ENCODE measurements at regions not wholly inside any gene's neighbourhood (a gene's known extent, or its start where the extent isn't known, plus 50 kb on each side); places are given as distances from the start of the nearest gene placed in this dataset.

- peaks cover 4 to 8% (median 6%) of the 10 kb centered on the region in 3 donors for H3K27me3 Mint-ChIP-seq (ENCODE audit: low read depth in 3 of 3)
- H3K36me3 Mint-ChIP-seq, result no peaks in the 10 kb centered on the region
- H3K9me3 Mint-ChIP-seq, result peaks cover 0 to 10% (median 5%) of the 10 kb centered on the region in 7 donors
- no peak for DNase-seq
- no peak for TF ChIP-seq CTCF (IDR thresholded peaks at IDR 0.05)
- 100% methylated on average over 1 of the region's 1 CpG for WGBS (ENCODE audit: insufficient coverage)
- Histone ChIP-seq H3K4me2 (replicated peaks; ENCODE audit: extremely low read depth, low read length, poor library complexity, severe bottlenecking) (no peak overlapping the region), H3K79me2 (ENCODE audit: insufficient read depth, low read length) (no peaks in the 10 kb centered on the region), H3K9ac (ENCODE audit: insufficient read depth, low read length, poor library complexity, severe bottlenecking) (no peak overlapping the region), H3K9me3 (replicated peaks in 1 of 2; ENCODE audit: control insufficient read depth in 1 of 2, insufficient read depth in 1 of 2, low read length in 2 of 2) (no peaks in the 10 kb centered on the region), H3K27me3 (ENCODE audit: control insufficient read depth in 2 of 2, insufficient read depth in 2 of 2, low read length in 2 of 2) (no peaks in the 10 kb centered on the region), H3K4me1 (ENCODE audit: control insufficient read depth in 1 of 2, insufficient read depth in 2 of 2, low read length in 2 of 2) (no peaks in the 10 kb centered on the region), H2AFZ (ENCODE audit: insufficient read depth, low read depth, low read length, poor library complexity, severe bottlenecking) (no peak overlapping the region), H3K36me3 (replicated peaks in 1 of 2; ENCODE audit: control insufficient read depth in 1 of 2, insufficient read depth in 2 of 2, low read length in 2 of 2) (no peaks in the 10 kb centered on the region), H3K4me3 (replicated peaks in 1 of 3; ENCODE audit: low read depth in 2 of 3, low read length in 3 of 3) (no peak overlapping the region), H3K27ac (ENCODE audit: low read depth in 1 of 2, low read length in 2 of 2) (no peak overlapping the region), H4K20me1 (ENCODE audit: insufficient read depth, low read length) (no peaks in the 10 kb centered on the region)
- no peaks in the 10 kb centered on the region for H3K4me1 Mint-ChIP-seq
- H3K4me3 Mint-ChIP-seq, result no peak overlapping the region
- intact Hi-C loops (cut with micrococcal nuclease), result no loop called here
- H3K27ac Mint-ChIP-seq, result no peak overlapping the region
These were observed 472.9 kb downstream of the PREX1 start for GRCh38 chr20:48354903-48355302.

GRCh38 chr20:48354320-48354876, 473.4 kb downstream of the PREX1 start:
- intact Hi-C loops (cut with micrococcal nuclease), result no loop called here
- no peak overlapping the region for H3K4me3 Mint-ChIP-seq
- Histone ChIP-seq H3K4me3 (replicated peaks in 1 of 3; ENCODE audit: low read depth in 2 of 3, low read length in 3 of 3) (no peak overlapping the region), H4K20me1 (ENCODE audit: insufficient read depth, low read length) (no peaks in the 10 kb centered on the region), H3K79me2 (ENCODE audit: insufficient read depth, low read length) (no peaks in the 10 kb centered on the region), H2AFZ (ENCODE audit: insufficient read depth, low read depth, low read length, poor library complexity, severe bottlenecking) (no peak overlapping the region), H3K36me3 (replicated peaks in 1 of 2; ENCODE audit: control insufficient read depth in 1 of 2, insufficient read depth in 2 of 2, low read length in 2 of 2) (no peaks in the 10 kb centered on the region), H3K27ac (ENCODE audit: low read depth in 1 of 2, low read length in 2 of 2) (no peak overlapping the region), H3K9me3 (replicated peaks in 1 of 2; ENCODE audit: control insufficient read depth in 1 of 2, insufficient read depth in 1 of 2, low read length in 2 of 2) (no peaks in the 10 kb centered on the region), H3K27me3 (ENCODE audit: control insufficient read depth in 2 of 2, insufficient read depth in 2 of 2, low read length in 2 of 2) (no peaks in the 10 kb centered on the region), H3K9ac (ENCODE audit: insufficient read depth, low read length, poor library complexity, severe bottlenecking) (no peak overlapping the region), H3K4me1 (ENCODE audit: control insufficient read depth in 1 of 2, insufficient read depth in 2 of 2, low read length in 2 of 2) (no peaks in the 10 kb centered on the region), H3K4me2 (replicated peaks; ENCODE audit: extremely low read depth, low read length, poor library complexity, severe bottlenecking) (no peak overlapping the region)
- no peak for TF ChIP-seq CTCF (IDR thresholded peaks at IDR 0.05)
- H3K36me3 Mint-ChIP-seq, result no peaks in the 10 kb centered on the region
- no peak for DNase-seq
- H3K9me3 Mint-ChIP-seq, result peaks cover 0 to 10% (median 5%) of the 10 kb centered on the region in 7 donors
- peaks cover 1 to 6% (median 6%) of the 10 kb centered on the region in 3 donors for H3K27me3 Mint-ChIP-seq (ENCODE audit: low read depth in 3 of 3)
- H3K4me1 Mint-ChIP-seq, result no peaks in the 10 kb centered on the region
- no peak overlapping the region for H3K27ac Mint-ChIP-seq
- no CpG with 5 or more reads among the region's 2 CpGs for WGBS (ENCODE audit: insufficient coverage)

Measured in CD14-positive monocyte (primary cell).